Fibroblast of lung (primary cell): ENCODE measurements at regions not wholly inside any gene's neighbourhood (a gene's known extent, or its start where the extent isn't known, plus 50 kb on each side); places are given as distances from the start of the nearest gene placed in this dataset.

ENCODE experiments used
- DNase-seq, 2 donors: peaks; one replicate each; pipeline versions ENCODE4 v3.0.0 to v3.0.0-alpha.2; 2010; ENCODE audit warnings: low read depth in 2 of 2
- H2AFZ ChIP-seq: 2 replicates; pipeline ENCODE4 v1.5.1; 2012; ENCODE audit warnings: low read length, control low read depth, inconsistent platforms
- H3K27ac ChIP-seq: 2 replicates; pipeline ENCODE4 v1.5.1; 2011; ENCODE audit warnings: low read length, control low read depth; ENCODE audit not compliant: insufficient read depth
- H3K27me3 ChIP-seq: 2 replicates; pipeline ENCODE4 v1.5.1; 2011; ENCODE audit warnings: mild to moderate bottlenecking, low read length; ENCODE audit not compliant: control insufficient read depth, insufficient read depth
- H3K36me3 ChIP-seq: 2 replicates; pipeline ENCODE4 v1.5.1; 2011; ENCODE audit warnings: low read length; ENCODE audit not compliant: control insufficient read depth, insufficient read depth
- H3K4me1 ChIP-seq: 2 replicates; pipeline ENCODE4 v1.5.1; 2011; ENCODE audit warnings: low read length; ENCODE audit not compliant: control insufficient read depth, insufficient read depth; ENCODE audit errors: extremely low read depth
- H3K4me2 ChIP-seq: 2 replicates; pipeline ENCODE4 v1.5.1; 2011; ENCODE audit warnings: low read length, control low read depth; ENCODE audit not compliant: insufficient read depth; ENCODE audit errors: extremely low read depth
- H3K4me3 ChIP-seq, 4 experiments: fragments of 200-600 bp in 1 of 4; sonication (generic) in 1 of 4; replicated peaks in 1 of 4; 2 replicates each; pipeline ENCODE4 v1.5.1; 2011 to 2016; ENCODE audit warnings: low read length in 4 of 4, low read depth in 3 of 4, mild to moderate bottlenecking in 3 of 4, control low read depth in 2 of 4, inconsistent platforms in 1 of 4, mixed read lengths in 1 of 4; ENCODE audit not compliant: insufficient read depth in 1 of 4; ENCODE audit errors: control extremely low read depth in 1 of 4
- H3K79me2 ChIP-seq: 2 replicates; pipeline ENCODE4 v1.5.1; 2012; ENCODE audit warnings: mild to moderate bottlenecking, low read length, inconsistent platforms; ENCODE audit not compliant: control insufficient read depth, insufficient read depth
- H3K9ac ChIP-seq: 2 replicates; pipeline ENCODE4 v1.5.1; 2011; ENCODE audit warnings: mild to moderate bottlenecking, low read length, control low read depth; ENCODE audit not compliant: insufficient read depth
- H3K9me3 ChIP-seq: 2 replicates; pipeline ENCODE4 v1.5.1; 2012; ENCODE audit warnings: low read depth, low read length; ENCODE audit not compliant: control insufficient read depth, insufficient read depth
- H4K20me1 ChIP-seq: 2 replicates; pipeline ENCODE4 v1.5.1; 2011; ENCODE audit warnings: low read length; ENCODE audit not compliant: control insufficient read depth, insufficient read depth; ENCODE audit errors: extremely low read depth
- CTCF ChIP-seq, 2 donors: IDR thresholded peaks in 1 of 2; conservative IDR thresholded peaks in 1 of 2; 1 replicate in 1 of 2; 2 replicates in 1 of 2; pipeline ENCODE4 v1.5.1; 2011 to 2012; ENCODE audit warnings: low read length in 2 of 2, control low read depth in 1 of 2, inconsistent platforms in 1 of 2, low read depth in 1 of 2, mild to moderate bottlenecking in 1 of 2
- EZH2 ChIP-seq: IDR thresholded peaks from 2 replicates; pipeline ENCODE4 v1.5.1; 2012; ENCODE audit warnings: low read length, control low read depth, mild to moderate bottlenecking; ENCODE audit errors: missing control alignments

GRCh38 chr3:104887619-104888018 lies 479.1 kb upstream of the ALCAM start:
- DNase-seq, result no peak
- no peaks in the 10 kb centered on the region for H3K79me2 ChIP-seq
- H4K20me1 ChIP-seq, result no peaks in the 10 kb centered on the region
- H3K36me3 ChIP-seq, result no peaks in the 10 kb centered on the region
- no peak overlapping the region for H3K4me3 ChIP-seq
- no peak overlapping the region for H3K4me2 ChIP-seq
- no peak overlapping the region for H3K27ac ChIP-seq
- TF ChIP-seq EZH2 (no peak), CTCF (conservative IDR thresholded peaks at IDR 0.05 in 1 of 2, IDR thresholded peaks at IDR 0.05 in 1 of 2; ENCODE audit: low read depth in 1 of 2, low read length in 2 of 2) (no peak)
- no peaks in the 10 kb centered on the region for H3K9me3 ChIP-seq
- H3K9ac ChIP-seq, result no peak overlapping the region
- H2AFZ ChIP-seq, result no peak overlapping the region
- peaks cover 5% of the 10 kb centered on the region for H3K4me1 ChIP-seq
- H3K27me3 ChIP-seq, result no peaks in the 10 kb centered on the region

- no peak overlapping the region for H3K4me3 ChIP-seq
Measured at GRCh38 chr3:104892044-104892443, 474.7 kb upstream of the ALCAM start.

GRCh38 chr3:104896624-104897023 lies 470.1 kb upstream of the ALCAM start:
- no peak overlapping the region for H3K27ac ChIP-seq
- H3K4me1 ChIP-seq, result no peaks in the 10 kb centered on the region
- no peaks in the 10 kb centered on the region for H3K79me2 ChIP-seq
- TF ChIP-seq EZH2 (no peak), CTCF (conservative IDR thresholded peaks at IDR 0.05 in 1 of 2, IDR thresholded peaks at IDR 0.05 in 1 of 2; ENCODE audit: low read depth in 1 of 2, low read length in 2 of 2) (no peak)
- no peaks in the 10 kb centered on the region for H3K9me3 ChIP-seq
- H4K20me1 ChIP-seq, result no peaks in the 10 kb centered on the region
- H3K4me3 ChIP-seq, result no peak overlapping the region
- no peaks in the 10 kb centered on the region for H3K36me3 ChIP-seq
- H3K9ac ChIP-seq, result no peak overlapping the region
- no peak for DNase-seq
- H3K4me2 ChIP-seq, result no peak overlapping the region
- no peaks in the 10 kb centered on the region for H3K27me3 ChIP-seq
- H2AFZ ChIP-seq, result no peak overlapping the region

More at GRCh38 chr3:104892044-104892443, 474.7 kb upstream of the ALCAM start:
- Histone ChIP-seq H3K4me2 (no peak overlapping the region), H3K9ac (no peak overlapping the region), H2AFZ (no peak overlapping the region), H3K27me3 (no peaks in the 10 kb centered on the region), H3K9me3 (no peaks in the 10 kb centered on the region), H3K4me1 (no peaks in the 10 kb centered on the region), H3K36me3 (no peaks in the 10 kb centered on the region), H3K79me2 (no peaks in the 10 kb centered on the region), H3K27ac (no peak overlapping the region), H4K20me1 (no peaks in the 10 kb centered on the region)
- no peak for DNase-seq
- TF ChIP-seq EZH2 (no peak), CTCF (conservative IDR thresholded peaks at IDR 0.05 in 1 of 2, IDR thresholded peaks at IDR 0.05 in 1 of 2; ENCODE audit: low read depth in 1 of 2, low read length in 2 of 2) (no peak)
